IPS DF 6.9 (cell line): ENCODE measurements at regions not wholly inside any gene's neighbourhood (a gene's known extent, or its start where the extent isn't known, plus 50 kb on each side); places are given as distances from the start of the nearest gene placed in this dataset.

Source experiments
- DNase-seq: peaks from one replicate; pipeline ENCODE4 v3.0.0-alpha.2; 2013; ENCODE audit warnings: low read depth, low spot score
- H3K27ac ChIP-seq: one replicate; pipeline ENCODE4 v1.5.1; 2013; ENCODE audit warnings: low read length, control low read depth
- H3K27me3 ChIP-seq: 2 replicates; pipeline ENCODE4 v1.6.1; 2013; ENCODE audit warnings: mild to moderate bottlenecking, low read length; ENCODE audit not compliant: control insufficient read depth, insufficient read depth
- H3K36me3 ChIP-seq: 2 replicates; pipeline ENCODE4 v1.6.1; 2013; ENCODE audit warnings: low read length; ENCODE audit not compliant: control insufficient read depth, insufficient read depth
- H3K4me1 ChIP-seq: 2 replicates; pipeline ENCODE4 v1.6.1; 2013; ENCODE audit warnings: low read length; ENCODE audit not compliant: control insufficient read depth, insufficient read depth
- H3K4me3 ChIP-seq: 2 replicates; pipeline ENCODE4 v1.5.1; 2013; ENCODE audit warnings: mild to moderate bottlenecking, low read length
- H3K9me3 ChIP-seq: 2 replicates; pipeline ENCODE4 v1.6.1; 2013; ENCODE audit warnings: low read length, inconsistent platforms; ENCODE audit not compliant: control insufficient read depth, insufficient read depth
- WGBS: extraction: QIAGEN DNeasy Blood & Tissue Kit; methylation state at CpG from one replicate; pipeline ENCODE4 v1.1.7; 2013; ENCODE audit warnings: mixed read lengths, missing lambda C conversion rate; ENCODE audit not compliant: insufficient read length, insufficient coverage; 5-methylcytosine and 5-hydroxymethylcytosine counted together

DNA sequence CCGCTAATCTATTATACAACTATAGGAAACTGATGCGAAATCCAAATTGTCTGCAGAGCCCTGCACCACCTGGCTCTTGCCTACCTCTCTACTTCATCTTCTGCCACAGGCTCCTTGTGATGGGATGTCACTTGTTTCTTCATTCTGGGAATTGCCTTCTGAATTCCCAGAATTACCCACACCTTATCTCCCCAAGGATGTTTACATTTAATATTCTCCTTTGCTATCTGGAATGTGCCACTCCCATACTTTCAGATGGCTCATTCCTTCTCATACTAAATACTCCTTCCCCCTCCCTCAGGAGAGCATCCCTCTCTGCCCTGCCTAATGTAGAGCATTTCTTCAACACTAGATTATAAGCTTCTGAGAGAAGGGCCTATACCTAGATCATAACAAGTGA lies 573.1 kb downstream of the GALC start:
- DNase-seq = no peak
- peaks cover 4% of the 10 kb centered on the region; the same call in 1 of the 2 replicates for H3K9me3 ChIP-seq
- H3K4me3 ChIP-seq = no peak overlapping the region
- no peak overlapping the region for H3K27ac ChIP-seq
- WGBS = no CpG with 5 or more reads among the region's 2 CpGs
- H3K36me3 ChIP-seq = no peaks in the 10 kb centered on the region
- H3K4me1 ChIP-seq = no peaks in the 10 kb centered on the region
- H3K27me3 ChIP-seq = no peaks in the 10 kb centered on the region

DNA sequence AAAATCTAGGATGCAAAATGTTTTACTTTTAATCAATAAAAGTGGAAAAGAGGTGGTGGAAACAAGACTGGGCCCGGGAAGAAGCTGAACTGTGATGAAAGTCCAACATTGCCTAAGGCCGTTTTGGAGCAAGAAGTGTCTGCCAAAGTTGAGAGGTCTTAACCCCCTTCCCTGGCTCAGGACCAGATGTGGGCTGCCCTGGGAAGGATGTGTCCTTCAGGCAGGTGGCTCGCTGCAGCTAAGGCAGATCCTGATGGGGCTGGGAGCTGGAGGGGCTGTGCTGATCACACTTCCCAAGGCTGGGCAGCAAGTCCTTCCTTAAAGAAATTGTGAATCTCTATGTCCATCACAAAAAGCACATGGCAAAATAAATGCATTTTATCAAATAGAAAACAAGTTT lies 581.6 kb downstream of the GALC start:
- Histone ChIP-seq H3K4me1 (no peaks in the 10 kb centered on the region), H3K27ac (no peak overlapping the region), H3K4me3 (no peak overlapping the region), H3K27me3 (no peaks in the 10 kb centered on the region), H3K9me3 (no peaks in the 10 kb centered on the region), H3K36me3 (no peaks in the 10 kb centered on the region)
- DNase-seq = no peak
- no CpG with 5 or more reads among the region's 3 CpGs for WGBS

DNA sequence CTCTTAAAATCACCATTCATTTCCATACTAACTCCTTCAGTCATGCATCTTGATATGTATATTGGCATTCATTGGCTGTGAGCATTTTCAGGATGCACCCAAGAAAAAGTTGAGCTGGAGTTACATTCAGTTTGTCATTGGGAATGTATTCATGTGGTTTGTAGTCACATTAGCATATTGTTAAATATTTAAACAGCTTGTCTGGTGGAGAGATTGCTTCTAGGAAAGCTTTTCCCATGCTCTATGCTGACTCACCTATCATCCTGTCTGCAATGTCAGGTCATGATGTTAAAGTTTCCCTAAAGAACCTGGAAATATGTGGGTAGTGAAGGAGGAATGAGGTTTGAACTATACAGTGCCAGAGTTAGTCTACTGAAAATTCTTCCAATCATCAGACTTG lies 583.6 kb downstream of the GALC start:
- Histone ChIP-seq H3K27me3 (no peaks in the 10 kb centered on the region), H3K9me3 (no peaks in the 10 kb centered on the region), H3K4me3 (no peak overlapping the region), H3K36me3 (no peaks in the 10 kb centered on the region), H3K4me1 (no peaks in the 10 kb centered on the region), H3K27ac (no peak overlapping the region)
- DNase-seq = no peak

DNA sequence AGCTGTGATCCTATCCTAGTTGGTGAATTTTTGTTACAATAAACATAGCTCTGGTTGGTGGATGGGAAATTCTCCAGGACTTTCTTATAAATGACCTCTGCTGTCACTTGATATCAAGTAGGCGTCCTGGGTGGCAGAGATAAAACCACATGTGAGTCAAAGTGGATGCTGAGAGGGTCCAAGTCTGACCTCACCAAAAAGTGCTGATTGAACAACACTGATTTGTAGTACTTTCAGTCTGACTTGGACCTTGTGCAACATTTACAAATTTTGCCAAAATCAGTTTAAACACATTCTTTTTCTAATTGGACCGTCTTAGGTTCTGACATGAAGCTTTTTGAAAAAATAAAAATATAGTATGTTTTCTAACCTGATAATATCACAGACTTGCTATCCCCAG lies 585.6 kb downstream of the GALC start:
- no peak overlapping the region for H3K27ac ChIP-seq
- no peaks in the 10 kb centered on the region for H3K36me3 ChIP-seq
- H3K4me1 ChIP-seq = no peaks in the 10 kb centered on the region
- no CpG with 5 or more reads among the region's 2 CpGs for whole genome bisulfite sequencing
- no peak for DNase-seq
- H3K9me3 ChIP-seq = no peaks in the 10 kb centered on the region
- H3K27me3 ChIP-seq = no peaks in the 10 kb centered on the region
- H3K4me3 ChIP-seq = no peak overlapping the region

DNA sequence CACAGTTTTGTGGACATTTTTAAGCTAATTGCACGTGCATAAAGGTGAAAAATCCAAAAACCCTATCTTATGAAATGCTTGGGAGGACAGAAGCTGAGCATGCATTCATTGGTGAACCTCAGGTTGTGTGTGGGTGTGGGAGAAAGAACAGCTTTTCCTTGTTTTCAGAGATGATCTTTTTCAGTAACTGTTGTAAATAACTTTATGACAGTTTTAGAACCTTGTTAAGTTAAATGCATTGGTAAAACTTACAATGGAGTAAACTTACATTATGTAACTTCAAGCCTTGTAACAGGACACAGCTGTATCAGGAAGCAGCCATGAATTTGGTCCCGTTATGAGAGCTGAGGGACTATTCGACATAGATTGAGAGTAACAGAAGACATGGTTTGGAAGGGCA lies 587.4 kb downstream of the GALC start:
- Histone ChIP-seq H3K36me3 (no peaks in the 10 kb centered on the region), H3K9me3 (no peaks in the 10 kb centered on the region), H3K27me3 (no peaks in the 10 kb centered on the region), H3K4me1 (no peaks in the 10 kb centered on the region), H3K4me3 (no peak overlapping the region), H3K27ac (no peak overlapping the region)
- DNase-seq = no peak
- WGBS = no CpG with 5 or more reads among the region's 3 CpGs

- no peaks in the 10 kb centered on the region for H3K4me1 ChIP-seq
- H3K9me3 ChIP-seq = no peaks in the 10 kb centered on the region
- H3K36me3 ChIP-seq = no peaks in the 10 kb centered on the region
- H3K27me3 ChIP-seq = no peaks in the 10 kb centered on the region
- H3K4me3 ChIP-seq = no peak overlapping the region
- no CpG with 5 or more reads among the region's 4 CpGs for WGBS
- H3K27ac ChIP-seq = no peak overlapping the region
- no peak for DNase-seq
These were observed 595.5 kb downstream of the GALC start for GRCh38 chr14:87397499-87397898.

- Histone ChIP-seq H3K27ac (no peak overlapping the region), H3K4me1 (no peaks in the 10 kb centered on the region), H3K4me3 (no peak overlapping the region), H3K9me3 (no peaks in the 10 kb centered on the region), H3K27me3 (no peaks in the 10 kb centered on the region), H3K36me3 (no peaks in the 10 kb centered on the region)
- no CpG with 5 or more reads among the region's 5 CpGs for WGBS
- no peak for DNase-seq
These were observed 601.9 kb downstream of the GALC start for GRCh38 chr14:87391066-87391465.

GRCh38 chr14:87388946-87389345 lies 604.0 kb downstream of the GALC start:
- no peaks in the 10 kb centered on the region for H3K27me3 ChIP-seq
- DNase-seq = no peak
- H3K27ac ChIP-seq = no peak overlapping the region
- H3K4me1 ChIP-seq = no peaks in the 10 kb centered on the region
- no peaks in the 10 kb centered on the region for H3K9me3 ChIP-seq
- no peak overlapping the region for H3K4me3 ChIP-seq
- no peaks in the 10 kb centered on the region for H3K36me3 ChIP-seq

- Histone ChIP-seq H3K4me1 (no peaks in the 10 kb centered on the region), H3K27me3 (no peaks in the 10 kb centered on the region), H3K9me3 (no peaks in the 10 kb centered on the region), H3K36me3 (no peaks in the 10 kb centered on the region), H3K27ac (no peak overlapping the region), H3K4me3 (no peak overlapping the region)
- no peak for DNase-seq
- WGBS = no CpG with 5 or more reads among the region's 6 CpGs
These were observed 605.2 kb downstream of the GALC start for GRCh38 chr14:87387806-87388205.

DNA sequence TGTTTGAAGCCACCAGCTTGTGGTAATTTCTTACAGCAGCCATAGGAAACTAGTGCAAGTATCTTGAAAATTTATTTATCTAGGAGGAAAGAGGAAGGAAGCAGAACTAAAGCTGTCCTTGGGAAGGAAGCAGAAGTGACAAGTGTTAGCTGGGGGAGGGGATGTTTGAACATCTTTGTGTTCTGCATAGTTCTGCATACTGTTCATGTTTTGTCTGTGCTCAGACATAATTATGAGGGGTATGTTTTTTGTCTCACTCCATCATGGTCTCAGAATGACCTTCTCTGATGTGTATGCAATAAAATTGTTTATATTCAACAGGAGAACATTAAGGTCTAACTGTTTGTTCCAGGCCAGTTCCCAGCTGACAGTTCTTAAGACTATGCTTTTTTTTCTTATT lies 606.5 kb downstream of the GALC start:
- Histone ChIP-seq H3K4me3 (no peak overlapping the region), H3K36me3 (no peaks in the 10 kb centered on the region), H3K4me1 (no peaks in the 10 kb centered on the region), H3K27ac (no peak overlapping the region), H3K9me3 (no peaks in the 10 kb centered on the region), H3K27me3 (no peaks in the 10 kb centered on the region)
- DNase-seq = no peak

DNA sequence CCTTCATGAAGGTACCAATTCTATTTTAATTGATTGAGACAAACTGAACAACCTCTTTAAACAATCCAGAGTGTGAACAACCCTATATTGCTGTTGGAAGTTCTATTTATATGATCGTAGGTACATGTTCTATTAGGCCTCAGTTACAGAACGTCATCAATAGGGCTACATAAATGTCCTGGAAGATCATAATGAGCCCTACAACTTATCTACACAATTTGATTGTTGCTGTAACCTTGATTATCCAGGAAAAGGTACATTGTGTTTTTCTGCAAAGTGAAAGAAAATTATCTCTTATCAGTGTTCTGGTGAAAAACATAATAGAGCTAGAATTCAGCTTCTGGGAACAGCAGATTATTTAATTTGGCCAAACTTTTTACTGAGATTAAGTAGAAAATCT lies 612.9 kb downstream of the GALC start:
- WGBS = no CpG with 5 or more reads among the region's 2 CpGs
- no peak for DNase-seq
- no peak overlapping the region for H3K4me3 ChIP-seq
- no peak overlapping the region for H3K27ac ChIP-seq
- H3K4me1 ChIP-seq = no peaks in the 10 kb centered on the region
- H3K36me3 ChIP-seq = no peaks in the 10 kb centered on the region
- no peaks in the 10 kb centered on the region for H3K27me3 ChIP-seq
- H3K9me3 ChIP-seq = no peaks in the 10 kb centered on the region
